Activated CD4-positive, alpha-beta T cell treated with anti-CD3 and anti-CD28 coated beads, Interleukin-2, amount 50 U/mL, for 16 hours (primary cell): ENCODE measurements at regions not wholly inside any gene's neighbourhood (a gene's known extent, or its start where the extent isn't known, plus 50 kb on each side); places are given as distances from the start of the nearest gene placed in this dataset.
"Not testable (repeated sequence)": the region's sequence is repeated elsewhere in the genome, so short reads cannot be mapped to it uniquely, and the experiment has no call there.

ENCODE experiments used
- DNase-seq: peaks from one replicate; pipeline ENCODE4 v3.0.0-alpha.2; 2020

DNA sequence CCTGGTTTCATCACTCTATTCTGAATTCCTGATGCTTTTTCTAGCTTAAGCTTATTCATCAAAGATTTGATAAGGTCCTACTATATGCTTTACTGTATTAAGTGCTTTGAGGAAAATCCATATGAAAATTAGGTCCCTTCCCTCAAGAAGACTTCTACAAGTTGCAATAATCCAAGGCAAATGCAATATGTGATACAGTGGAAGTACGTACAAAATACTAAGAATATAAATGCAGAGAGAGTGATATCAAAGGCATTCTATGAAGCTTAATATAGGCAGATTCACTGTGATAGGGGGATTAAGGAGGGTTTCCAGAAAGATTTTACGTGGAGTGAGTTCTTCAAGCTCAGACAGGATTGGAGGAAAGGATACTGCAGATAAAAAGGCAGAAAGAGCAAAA is 142.1 kb downstream of the C6orf118 start:
- DNase-seq: no peak

DNA sequence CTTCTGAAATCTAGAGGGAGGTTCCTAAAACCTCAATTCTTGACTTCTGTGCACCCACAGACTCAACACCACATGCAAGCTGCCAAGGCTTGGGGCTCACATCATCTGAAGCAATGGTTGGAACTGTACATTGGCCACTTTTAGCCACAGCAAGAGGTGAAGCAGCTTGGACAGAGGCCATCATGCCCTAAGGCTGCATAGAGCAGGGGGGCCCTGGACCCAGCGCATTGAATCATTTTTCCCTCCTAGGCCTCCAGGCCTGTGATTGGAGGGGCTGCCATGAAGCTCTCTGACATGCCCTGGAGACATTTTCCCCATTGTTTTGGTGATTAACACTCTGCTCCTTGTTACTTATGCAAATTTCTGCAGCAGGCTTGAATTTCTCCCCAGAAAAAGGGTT is 145.9 kb downstream of the C6orf118 start:
- no peak for DNase-seq

DNA sequence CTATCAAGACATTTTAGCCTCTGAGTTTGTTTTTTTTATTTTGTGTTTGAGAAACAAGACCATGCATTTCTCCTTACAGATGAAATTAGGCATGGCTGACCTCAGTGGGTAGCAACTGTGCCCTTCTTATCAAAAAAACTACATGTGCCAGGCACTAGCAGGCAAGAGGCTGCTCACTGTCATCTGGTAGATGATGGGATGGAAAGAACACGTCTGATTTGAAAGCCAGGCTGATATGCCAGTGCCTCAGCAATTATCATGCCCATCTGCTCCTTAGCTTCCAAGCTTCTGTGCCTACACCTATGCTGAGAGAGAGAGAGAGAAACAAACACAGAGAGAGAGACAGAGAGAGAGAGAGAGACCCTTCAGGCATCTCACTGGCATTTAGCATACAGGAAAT is 149.9 kb downstream of the C6orf118 start:
- DNase-seq: no peak

DNA sequence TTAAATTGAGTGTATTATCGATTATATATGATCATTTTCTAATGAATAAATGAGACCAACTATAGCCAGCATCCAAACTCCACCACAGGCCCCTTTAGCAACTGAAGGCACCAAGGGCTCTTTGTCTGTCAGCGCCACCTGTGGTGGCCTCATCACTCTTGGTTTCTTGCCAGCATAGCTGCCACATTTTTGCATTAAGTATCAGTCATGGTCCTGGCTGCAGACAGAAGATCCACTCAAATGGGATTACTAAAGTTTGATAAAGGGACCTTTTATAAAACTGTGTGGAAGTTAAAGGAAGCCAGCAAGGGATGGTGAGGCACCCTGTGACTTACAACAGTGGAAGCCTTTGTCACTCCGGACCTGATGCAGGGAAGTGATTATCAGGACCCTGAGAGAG is 162.9 kb downstream of the C6orf118 start:
- no peak for DNase-seq

DNA sequence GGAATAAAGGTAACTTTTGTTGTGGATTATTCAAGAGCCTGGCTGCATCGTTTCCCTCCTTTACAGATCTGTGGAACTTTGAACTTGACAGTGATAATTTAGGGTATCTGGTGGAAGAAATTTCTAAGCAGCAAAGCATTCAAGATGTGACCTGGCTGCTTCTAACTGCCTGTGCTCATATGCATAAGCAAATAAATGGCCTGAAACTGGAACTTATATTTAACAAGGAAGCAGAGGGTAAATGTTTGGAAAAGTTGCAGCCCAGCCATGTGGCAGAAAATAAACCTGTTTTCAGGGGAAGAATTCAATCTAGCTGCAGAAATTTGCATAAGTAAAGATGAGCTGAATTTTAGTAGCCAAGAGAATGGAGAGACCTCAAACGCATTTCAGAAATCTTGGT is 173.5 kb downstream of the C6orf118 start:
- no peak for DNase-seq

DNA sequence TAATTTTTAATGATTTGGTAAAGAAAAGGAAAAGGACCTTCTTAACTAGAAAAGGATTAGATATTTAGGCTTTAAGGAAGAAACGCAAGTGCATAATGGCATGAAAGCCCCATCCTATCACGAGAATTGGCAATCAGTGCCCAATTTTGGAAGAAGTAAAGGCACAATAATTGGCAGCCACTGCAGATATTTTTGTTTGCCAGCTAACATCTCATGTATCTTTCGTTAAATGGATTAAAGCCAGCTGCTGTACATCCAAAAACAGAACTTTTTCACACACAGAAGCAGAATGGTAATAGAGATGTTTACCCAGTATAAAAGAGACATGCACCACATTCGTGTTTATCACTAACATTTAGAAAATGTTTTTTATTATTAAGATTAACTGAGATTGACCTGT is 180.3 kb downstream of the C6orf118 start:
- no peak for DNase-seq

DNA sequence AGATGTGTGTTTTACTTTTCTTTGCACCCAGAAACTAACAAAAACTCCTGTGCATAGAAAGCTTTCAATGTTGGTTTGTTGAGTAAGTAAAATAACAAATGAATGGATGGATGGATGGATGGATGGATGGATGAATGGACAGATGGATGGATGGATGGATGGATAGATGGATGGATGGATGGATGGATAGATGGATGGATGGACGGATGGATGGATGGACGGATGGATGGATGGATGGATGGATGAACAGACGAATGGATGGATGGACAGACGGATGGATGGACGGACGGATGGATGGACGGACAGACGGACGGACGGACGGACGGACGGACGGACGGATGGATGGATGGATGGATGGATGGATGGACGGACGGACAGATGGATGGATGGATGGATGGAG is 181.7 kb downstream of the C6orf118 start:
- DNase-seq: not testable (repeated sequence)

DNA sequence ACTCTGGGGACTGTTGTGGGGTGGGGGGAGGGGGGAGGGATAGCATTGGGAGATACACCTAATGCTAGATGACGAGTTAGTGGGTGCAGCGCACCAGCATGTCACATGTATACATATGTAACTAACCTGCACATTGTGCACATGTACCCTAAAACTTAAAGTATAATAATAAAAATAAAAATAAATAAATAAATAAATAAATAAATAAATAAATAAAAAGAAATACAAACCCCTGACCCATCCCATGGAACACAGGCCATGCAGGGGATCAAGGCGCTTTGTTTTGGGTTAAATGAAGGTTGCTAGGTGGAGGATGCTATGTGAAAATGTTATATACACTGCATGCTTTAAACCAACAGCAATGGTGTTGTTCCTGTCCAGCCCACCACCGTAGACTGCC is 184.7 kb downstream of the C6orf118 start:
- DNase-seq: not testable (repeated sequence)

DNA sequence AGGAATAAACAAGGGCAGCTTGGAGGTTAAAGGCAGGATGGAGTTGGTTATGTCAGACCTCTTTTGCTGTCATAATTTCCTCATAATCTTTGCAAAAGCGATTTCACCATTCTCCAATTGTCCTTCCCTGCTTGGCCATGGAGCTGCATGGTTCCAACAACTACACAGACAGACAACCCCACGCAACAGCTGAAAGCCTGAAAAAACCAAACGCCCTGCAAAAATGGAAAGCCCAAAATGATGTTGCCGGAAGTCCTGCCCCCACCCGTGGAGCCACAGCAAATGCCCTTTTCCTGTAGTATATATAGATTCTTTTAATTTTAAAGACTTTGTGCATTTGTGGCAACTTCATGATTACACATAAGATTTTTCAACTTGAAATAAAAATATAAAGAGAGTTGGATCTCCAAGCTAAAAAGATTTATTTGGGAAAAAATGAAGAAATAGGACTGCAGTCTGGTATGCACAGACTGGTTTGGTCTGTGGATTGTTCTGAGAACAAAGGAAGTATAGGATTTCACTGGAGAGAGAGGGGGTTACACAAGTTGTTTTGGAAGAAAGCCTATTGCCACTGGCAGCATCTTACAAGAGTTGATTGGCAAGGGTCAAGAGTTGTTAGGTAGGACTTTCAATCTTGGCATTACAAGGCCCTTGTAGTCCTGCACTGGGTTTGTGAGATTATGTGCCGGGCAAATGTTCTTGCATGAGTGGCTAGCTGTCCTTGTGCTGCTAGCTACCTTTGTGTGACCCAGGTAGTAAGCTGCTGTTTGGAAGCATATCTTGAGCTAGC is 190.0 kb downstream of the C6orf118 start:
- DNase-seq: no peak

DNA sequence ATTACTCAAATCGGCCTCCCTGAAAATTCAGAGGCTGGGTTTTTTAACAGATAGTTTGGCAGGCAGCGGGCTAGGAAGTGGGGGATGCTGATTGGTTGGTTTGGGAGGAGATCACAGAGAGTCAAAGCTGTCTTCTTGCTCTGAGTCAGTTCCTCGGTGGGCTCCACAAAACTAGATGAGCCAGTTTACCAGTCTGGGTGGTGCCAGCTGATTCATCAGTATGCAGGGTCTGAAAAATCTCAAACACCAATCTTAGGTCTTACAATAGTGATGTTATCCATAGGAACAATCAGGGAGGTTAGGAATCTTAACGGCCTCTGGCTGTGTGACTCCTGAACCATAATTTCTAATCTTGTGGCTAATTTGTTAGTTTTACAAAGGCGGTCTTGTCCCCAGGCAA is 190.7 kb downstream of the C6orf118 start:
- no peak for DNase-seq

DNA sequence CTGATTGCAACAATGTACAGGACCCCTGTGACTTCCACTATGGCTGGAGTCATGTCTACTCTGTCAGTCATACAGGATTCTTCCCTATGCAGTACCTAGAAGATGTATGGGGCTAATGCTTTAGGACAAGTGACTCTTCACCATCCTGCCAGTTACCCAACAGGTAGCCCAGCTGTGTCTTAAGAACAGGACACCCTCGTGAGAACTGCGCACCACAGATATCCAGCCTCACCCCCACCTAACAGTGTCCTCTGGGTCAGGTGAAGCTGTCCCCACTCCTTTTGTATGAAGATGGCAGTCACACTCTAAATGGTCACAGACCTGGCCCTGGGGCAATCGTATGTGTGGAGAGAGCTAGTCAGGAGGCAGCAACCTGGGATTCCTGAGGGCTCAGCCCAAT is 191.6 kb downstream of the C6orf118 start:
- DNase-seq: no peak

DNA sequence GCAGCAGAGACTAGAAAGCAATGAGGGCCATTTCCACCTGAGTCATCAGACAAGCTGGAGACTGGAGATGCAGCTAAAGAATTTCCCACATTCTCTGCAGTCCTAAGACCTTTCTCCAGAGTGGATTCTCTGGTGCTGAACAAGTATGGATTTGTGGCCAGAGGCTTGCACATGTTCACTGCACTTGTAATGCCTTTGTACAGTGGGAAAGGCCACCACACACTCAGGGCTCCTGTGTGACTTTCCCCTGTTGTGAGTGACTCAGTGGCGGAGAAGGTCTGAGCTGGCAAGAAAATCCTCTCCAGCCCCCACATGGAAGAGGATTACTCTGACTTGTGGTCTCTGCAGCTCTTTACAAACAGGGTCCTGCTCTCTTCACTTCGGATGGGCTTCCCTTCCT is 192.3 kb downstream of the C6orf118 start:
- no peak for DNase-seq

DNA sequence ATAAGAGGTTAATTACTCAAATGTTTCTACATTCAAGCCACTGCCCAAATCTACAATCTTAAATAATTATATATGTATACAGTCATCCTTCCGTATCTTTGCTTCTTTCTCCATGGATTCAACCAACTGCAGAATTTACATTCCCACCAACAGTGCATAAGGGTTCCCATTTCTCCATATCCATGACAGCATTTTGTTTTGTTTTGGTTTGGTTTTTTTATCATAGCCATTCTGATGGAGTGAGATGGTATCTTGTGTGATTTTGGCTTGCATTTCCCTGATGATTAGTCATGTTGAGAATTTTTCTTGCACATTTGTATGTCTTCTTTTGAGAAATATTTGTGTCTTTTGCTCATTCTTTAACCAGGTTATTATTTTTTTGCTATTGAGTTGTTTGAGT is 198.5 kb downstream of the C6orf118 start:
- no peak for DNase-seq

DNA sequence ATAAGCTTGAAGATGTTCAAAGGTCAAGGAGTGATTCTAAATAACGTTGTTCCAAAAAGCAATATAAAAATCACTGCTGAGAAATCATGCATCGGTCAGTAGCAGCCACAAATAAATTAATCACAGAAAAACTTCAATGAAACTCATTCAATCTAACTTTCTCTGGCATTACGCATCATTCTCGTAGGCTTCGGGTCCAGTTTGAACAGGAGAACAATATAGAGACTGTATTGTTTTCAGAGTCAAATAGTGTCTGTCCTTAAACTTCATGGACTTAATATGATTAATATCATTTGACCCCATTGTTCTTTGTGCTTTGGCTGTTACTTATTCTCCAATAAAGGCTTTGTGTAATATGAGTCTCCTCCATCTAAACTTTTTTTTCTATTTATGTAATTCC is 200.4 kb downstream of the C6orf118 start:
- no peak for DNase-seq

DNA sequence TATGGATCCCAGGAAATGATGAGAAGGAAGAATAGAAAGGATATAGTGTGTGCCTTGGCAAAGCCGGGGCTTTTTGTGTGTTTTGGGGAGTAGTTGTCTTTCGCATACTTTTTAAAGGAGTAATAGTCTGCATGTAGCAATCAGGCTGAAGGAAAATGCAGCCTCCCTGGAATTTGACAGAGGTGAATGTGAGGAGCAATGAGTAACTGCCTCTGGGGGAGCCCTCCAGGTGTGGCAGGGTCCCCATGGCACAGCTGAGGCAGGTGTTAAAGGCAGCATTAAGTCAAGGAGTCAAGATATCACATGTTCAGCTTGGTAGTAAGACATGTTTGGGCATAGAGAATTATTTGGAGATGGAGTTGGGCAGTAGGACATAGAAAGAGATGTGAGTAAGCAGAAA is 203.1 kb downstream of the C6orf118 start:
- DNase-seq: no peak

DNA sequence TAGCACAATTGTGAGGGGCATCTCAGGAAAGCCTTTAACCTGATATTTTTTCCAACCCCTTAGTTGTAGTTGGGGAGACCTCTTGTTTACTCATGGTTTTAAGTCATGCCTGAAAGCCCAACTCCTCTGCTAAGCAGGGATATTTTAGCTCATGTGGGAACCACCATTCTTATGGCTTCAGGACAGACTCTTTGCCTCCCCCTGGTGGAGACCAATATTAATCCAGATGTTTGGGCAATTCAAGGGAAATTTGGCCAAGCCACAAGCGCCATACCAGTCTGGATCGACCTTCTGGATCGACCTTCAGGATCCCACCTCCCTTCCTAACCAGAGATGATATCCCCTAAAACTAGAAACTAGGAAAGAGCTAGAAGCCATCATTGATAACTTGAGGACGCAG is 211.2 kb downstream of the C6orf118 start:
- DNase-seq: peak; percentile 16

DNA sequence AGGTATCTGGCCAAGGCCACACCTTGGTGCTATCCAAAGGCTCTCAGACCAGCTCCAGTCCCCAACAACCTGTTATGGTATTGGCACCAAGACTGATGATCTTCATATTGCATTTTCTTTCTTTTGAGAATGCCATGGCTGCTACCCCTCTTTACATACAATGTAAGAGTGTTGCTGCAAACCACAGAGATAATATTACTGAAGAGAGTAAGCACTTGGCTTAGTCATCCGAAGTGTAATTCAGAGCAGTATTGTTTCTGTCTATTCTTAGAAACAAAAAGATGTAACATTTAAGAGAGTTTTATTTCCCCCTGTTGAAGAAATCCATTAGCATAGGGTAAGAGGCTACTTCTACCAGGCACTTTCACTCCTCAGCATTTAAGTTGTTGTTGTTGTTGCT is 212.5 kb downstream of the C6orf118 start:
- no peak for DNase-seq

DNA sequence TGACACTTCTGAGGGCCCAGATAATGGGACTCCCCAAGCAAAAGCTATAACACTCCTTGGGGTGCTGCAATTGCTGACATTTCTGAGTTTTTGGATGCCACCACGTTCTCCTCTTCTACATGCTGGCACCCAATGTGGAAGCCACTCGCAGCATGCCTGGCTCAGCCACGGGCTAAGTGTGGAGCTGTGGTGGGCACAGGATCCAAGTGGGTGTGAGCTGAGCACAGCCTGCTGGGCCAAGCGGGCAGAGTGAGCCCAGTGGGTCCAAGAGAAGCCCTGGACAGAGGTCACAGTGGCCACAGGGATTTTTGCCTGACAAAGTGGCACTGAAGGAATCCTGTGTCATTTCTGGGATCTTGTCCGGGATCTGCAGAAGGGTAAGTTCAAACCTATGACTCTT is 213.2 kb downstream of the C6orf118 start:
- DNase-seq: no peak

DNA sequence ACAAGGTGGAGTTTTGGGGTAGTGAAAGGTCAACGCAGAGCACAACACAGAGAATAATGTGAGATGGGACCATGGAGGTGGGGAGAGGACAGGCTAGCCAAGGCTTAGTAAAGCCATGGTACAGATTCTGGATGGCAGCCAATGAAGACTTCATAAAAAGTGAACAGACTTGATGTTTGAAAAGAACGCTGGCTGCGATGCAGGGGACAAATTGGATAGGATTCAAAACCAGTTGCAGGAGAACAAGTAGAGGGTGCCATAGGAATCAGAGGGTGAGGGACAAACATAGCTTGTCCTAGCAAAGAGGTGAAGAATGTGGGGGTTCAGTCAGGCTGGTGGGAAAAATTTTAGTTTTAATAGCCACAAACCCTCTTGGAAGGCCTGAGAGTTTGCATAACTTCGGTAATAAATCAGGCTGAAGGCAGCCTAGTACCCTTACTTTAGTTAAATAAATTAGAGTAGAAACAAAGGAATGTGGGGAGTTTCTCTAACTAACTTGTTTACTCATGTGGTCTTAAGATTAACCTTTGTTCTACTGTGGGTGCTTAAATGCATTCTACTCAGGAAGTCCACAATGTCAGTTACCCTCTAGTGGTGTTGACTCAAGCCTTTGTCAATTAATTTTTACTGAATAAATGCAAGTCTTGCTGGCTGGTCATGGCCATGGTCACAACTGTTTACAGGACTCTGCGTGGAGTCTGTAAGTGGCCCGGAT is 216.4 kb downstream of the C6orf118 start:
- no peak for DNase-seq

DNA sequence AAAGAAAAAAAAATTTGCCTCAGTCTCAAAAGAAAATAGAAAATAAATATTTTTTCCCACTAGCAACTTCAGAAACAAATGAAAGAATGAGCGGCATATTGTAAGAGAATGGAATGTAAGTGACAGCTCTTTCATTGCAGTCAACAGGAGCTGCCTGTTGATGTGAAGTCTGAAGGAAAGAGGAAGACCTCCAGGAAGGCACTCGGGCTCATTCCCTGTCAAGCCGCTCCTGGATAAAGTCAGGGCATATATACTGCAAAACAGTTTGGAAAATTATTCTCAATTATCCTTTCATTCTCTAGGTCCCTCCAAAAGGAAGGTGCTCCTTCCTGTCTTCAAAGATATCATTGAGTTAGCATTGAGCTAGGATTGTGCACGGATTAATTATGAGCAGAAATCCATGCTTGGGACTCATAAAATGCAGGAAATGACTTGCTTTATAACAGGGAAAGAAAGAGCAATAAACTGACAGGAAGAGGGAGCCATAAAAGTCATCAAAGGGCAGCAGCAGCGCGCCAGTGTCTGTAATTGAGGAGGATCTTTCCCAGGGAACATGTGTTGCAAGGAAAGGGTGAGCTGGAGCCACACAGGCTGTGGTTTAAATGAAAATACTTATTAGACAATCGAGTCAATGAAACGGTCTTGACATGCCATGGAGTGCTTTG is 218.2 kb downstream of the C6orf118 start:
- DNase-seq: no peak

DNA sequence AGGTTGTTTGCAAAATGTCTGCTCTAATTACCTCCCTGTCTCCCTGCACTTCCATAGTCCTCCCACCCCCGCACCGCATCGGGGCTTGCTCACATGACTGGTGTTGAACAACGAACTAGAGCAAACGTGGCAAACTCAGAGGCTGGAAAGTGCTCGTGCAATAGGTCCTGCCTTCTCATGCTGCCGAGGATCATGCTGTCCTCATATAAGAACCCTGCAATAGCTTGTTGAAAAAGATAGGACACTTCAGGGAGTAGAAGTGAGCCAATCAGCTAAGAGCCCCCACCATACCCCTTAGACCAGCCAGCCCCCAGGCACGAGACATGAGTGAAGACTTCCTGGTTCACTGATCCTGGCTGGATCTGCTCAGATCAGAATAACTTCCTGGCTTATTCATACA is 219.2 kb downstream of the C6orf118 start:
- no peak for DNase-seq

DNA sequence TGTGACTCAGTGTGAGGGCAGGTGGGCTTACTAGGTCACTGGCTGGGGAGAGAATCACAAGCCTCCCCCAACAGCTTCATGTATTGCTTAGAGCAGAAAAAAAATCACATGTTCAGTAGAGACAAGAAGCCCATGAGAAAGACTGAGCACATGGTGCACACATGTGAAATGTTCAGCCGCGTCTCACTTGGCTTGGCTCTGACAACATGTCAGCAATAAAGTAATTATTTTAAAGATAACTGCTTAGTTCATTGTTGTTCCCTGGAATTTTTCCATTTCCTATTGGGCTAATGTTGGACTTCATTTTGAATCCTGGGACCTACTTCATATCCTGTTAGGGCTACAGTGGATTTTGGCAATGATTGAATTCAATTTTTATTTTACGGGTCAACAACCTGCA is 222.6 kb downstream of the C6orf118 start:
- DNase-seq: no peak

DNA sequence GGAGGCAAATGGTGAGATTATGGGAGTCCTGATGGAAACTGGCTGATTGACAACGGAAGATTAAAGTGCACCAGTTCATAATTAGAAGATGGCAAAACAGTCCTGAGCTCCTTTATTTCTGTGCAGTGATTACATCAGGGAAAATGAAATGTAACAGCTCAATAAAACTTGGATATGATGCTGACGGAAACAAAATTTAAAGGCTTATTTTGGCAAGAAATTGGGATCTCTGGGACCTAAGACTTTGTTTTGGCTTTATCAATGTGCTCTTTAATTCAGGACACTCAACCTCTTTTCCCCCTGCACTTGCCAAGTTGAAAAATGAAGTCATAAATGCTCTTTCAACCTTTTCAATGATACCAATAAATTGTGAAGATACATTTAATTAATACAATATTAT is 226.8 kb downstream of the C6orf118 start:
- no peak for DNase-seq

DNA sequence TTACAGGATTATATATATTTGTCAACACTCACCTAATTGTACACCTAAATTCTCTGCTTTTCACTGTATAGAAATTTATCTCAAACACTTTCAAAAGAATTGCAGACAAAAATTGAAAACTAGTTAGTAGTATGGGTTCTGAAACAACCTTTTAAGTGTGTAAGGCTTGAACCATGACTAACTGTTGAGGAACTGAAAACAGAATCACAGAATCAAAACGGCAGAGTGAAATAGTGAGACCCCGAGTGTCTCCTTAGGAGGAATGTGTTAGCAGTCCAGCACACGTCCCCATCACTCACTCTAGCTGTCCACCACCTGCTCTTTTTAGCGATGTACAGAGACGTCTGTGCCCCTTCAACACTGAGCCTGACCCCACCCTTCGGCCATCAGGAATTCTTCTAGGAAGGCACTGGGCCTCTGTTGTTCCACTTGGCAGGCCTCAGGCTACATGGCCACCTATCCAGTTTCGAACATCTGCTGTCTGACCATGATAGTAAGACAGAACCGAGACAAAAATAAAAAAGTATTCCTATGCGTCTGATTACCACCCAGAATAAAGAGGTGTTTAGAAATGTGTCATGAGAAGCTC is 227.4 kb downstream of the C6orf118 start:
- no peak for DNase-seq
